ENCODE measurements at regions not wholly inside any gene's neighbourhood (a gene's known extent, or its start where the extent isn't known, plus 50 kb on each side); places are given as distances from the start of the nearest gene placed in this dataset.

DNA sequence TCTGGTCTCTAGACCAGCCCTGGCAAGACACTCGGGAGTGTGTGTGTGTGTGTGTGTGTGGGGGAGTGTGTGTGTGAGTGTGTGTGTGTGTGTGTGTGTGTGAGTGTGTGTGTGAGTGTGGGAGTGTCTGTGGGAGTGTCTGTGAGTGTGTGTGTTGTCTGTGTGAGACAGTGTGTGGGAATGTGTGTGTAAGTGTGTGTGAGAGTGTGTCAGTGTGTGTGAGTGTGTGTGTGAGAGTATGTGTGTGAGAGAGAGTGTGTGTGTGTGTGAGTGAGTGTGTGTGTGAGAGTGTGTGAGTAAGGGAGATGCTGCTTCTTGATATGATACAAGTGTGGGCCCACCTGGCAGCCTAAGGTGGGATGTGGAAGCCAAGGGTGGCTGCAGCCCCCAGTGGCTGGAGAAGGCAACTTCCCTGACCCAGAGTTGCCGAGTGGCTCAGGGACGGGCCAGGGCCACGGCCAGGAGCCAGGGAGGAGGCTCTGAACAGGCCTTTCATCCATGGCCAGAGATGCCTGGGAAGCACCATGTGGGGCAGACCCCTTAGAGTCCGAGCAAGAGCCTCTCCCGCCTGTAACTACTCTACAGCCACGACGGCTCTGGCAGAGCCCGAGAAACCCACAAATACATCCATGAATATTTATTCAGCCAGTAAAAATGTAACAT lies 159.3 kb upstream of the MYCN start:
- no peak overlapping the region for H3K4me3 ChIP-seq
- in situ Hi-C loops (cut with MboI; ENCODE audit: low sequenced_read_pairs) = no loop called here
- H3K27me3 ChIP-seq (ENCODE audit: low read depth) = no peaks in the 10 kb centered on the region; the same call in 1 of the 2 replicates
- H3K4me1 ChIP-seq = no peaks in the 10 kb centered on the region
- no peaks in the 10 kb centered on the region for H3K36me3 ChIP-seq (replicated peaks)
- H3K9me3 ChIP-seq = no peaks in the 10 kb centered on the region
- DNase-seq (ENCODE audit: low spot score in 2 of 2) = no peak

DNA sequence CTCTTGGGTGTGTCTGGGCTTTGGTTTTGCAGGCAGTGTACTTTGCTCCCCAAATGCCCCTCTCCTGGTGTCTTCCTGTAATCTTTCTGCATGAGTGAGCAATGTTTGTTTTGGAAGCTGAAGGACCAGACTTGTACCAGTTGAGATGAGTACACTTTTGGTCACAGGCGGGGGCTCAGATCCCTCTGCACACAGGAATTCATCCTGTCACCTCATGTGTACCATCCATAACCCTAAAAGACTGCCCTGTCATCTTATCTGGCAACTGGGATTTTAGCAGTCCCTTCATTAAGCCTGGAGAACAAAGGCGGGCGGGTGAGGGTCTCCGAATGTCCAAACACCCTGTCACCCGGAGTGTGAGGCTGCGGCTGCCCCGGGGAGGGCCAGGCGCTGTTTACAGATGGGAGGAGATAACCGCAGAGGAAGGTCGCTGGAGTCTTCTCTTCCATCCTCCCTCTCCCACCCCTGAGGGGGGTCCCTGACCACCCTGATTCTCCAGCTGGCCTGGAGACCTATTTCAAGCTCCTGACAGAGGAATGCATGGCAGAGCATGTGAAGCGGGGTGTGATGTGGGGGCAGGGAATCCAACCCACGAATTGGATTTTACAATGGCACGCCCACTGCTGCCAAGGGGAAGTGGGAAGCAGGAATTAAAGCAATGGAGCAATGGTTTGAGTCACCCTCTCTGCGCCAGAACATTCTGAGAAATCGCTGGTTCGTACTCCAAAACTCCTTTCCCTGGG lies 158.2 kb upstream of the MYCN start:
- in situ Hi-C loops (cut with MboI; ENCODE audit: low sequenced_read_pairs) = no loop called here
- Histone ChIP-seq H3K36me3 (replicated peaks) (no peaks in the 10 kb centered on the region), H3K4me1 (no peaks in the 10 kb centered on the region), H3K9me3 (no peaks in the 10 kb centered on the region), H3K4me3 (no peak overlapping the region), H3K27me3 (ENCODE audit: low read depth) (no peaks in the 10 kb centered on the region; the same call in 1 of the 2 replicates)
- DNase-seq (ENCODE audit: low spot score in 2 of 2) = no peak

DNA sequence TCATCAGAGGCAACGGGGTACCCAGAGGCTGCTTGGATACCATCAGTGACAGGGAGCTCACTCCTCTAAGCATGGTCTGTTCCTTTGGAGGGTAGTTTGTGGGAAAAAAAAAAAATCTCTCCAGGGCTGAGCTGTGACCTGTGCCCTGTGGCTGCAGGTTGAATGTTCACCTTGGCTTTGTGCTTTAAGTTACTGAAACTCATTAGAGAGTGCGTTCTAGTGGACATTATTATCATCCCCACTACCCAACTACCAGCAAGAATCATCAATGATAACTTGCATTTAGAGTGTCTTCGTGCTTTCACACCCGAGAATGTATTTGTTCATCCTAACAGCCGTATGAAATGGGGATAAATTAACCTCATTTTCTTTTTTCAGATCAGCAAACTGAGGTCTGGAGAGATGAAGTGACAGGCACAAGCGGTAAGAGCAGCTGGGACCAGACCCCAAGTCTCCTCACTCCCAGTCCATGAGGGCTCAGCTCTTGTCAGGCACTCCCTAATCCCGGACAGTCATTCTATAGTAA lies 157.5 kb upstream of the MYCN start:
- no peaks in the 10 kb centered on the region for H3K4me1 ChIP-seq
- H3K36me3 ChIP-seq (replicated peaks) = no peaks in the 10 kb centered on the region
- H3K27me3 ChIP-seq (ENCODE audit: low read depth) = no peaks in the 10 kb centered on the region; the same call in 1 of the 2 replicates
- H3K9me3 ChIP-seq = no peaks in the 10 kb centered on the region
- no peak for DNase-seq (ENCODE audit: low spot score in 2 of 2)
- no peak overlapping the region for H3K4me3 ChIP-seq
- in situ Hi-C loops (cut with MboI; ENCODE audit: low sequenced_read_pairs) = no loop called here

DNA sequence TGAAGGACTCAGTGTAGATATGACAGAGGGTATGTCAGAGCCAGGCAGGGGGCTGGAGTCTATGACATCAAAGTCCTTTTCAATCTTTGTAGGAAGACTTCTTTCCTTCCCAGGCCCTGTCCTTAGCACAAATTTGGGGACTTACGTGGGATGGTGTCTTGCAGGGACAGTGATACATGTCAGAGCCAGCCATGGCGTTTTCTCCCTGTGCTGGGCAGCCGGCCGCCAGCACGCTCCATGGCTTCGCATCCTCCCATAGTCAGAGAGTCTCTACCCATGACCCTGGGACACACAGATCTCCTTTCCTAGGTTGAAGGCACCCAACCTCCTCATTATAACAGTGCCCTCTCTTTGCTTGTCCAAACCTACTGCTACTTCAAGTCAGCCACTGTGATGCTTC lies 156.9 kb upstream of the MYCN start:
- no peaks in the 10 kb centered on the region for H3K9me3 ChIP-seq
- no peaks in the 10 kb centered on the region; the same call in 1 of the 2 replicates for H3K27me3 ChIP-seq (ENCODE audit: low read depth)
- in situ Hi-C loops (cut with MboI; ENCODE audit: low sequenced_read_pairs) = no loop called here
- no peak overlapping the region for H3K4me3 ChIP-seq
- no peak for DNase-seq (ENCODE audit: low spot score in 2 of 2)
- H3K36me3 ChIP-seq (replicated peaks) = no peaks in the 10 kb centered on the region
- no peaks in the 10 kb centered on the region for H3K4me1 ChIP-seq

DNA sequence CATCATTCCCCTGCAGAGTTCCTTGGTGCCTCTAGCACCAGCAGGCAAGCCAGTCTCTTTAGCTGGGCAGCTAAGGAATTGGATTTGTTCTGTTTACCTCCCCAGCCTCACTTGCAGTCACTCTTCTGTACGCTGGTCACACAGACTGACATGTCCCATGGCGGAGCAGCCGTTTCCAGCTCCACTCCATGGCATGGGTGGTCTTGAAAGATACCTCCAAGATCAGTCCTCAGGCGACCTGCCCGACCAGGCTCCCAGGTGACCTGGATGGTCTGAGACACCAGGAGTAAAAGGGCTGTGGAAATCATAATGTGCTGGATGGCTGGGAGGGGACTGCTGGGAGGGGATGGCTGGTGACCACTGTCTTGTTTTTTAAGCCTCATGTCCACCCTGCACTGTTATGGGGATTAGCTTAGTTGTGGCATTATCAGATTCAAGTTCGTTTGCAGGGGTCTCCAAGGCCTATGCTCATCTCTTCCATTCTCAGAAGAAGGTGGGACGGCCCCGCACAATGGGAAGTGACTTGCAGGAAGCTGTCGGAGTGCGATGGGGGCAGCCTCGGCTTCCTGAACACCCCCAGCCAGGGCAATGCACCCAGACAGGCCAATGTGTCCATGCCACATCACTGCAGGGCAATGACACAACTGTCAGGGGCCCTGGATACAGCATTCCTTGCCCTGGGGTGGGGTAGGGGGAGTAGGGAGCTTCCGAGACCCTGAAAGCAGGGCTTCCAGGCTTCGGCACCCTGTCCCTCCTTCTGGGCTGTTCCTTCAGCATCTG lies 156.1 kb upstream of the MYCN start:
- H3K4me1 ChIP-seq = no peaks in the 10 kb centered on the region
- no peak overlapping the region for H3K4me3 ChIP-seq
- H3K36me3 ChIP-seq (replicated peaks) = no peaks in the 10 kb centered on the region
- in situ Hi-C loops (cut with MboI; ENCODE audit: low sequenced_read_pairs) = no loop called here
- DNase-seq (ENCODE audit: low spot score in 2 of 2) = no peak
- H3K9me3 ChIP-seq = no peaks in the 10 kb centered on the region
- H3K27me3 ChIP-seq (ENCODE audit: low read depth) = no peaks in the 10 kb centered on the region; the same call in 1 of the 2 replicates

DNA sequence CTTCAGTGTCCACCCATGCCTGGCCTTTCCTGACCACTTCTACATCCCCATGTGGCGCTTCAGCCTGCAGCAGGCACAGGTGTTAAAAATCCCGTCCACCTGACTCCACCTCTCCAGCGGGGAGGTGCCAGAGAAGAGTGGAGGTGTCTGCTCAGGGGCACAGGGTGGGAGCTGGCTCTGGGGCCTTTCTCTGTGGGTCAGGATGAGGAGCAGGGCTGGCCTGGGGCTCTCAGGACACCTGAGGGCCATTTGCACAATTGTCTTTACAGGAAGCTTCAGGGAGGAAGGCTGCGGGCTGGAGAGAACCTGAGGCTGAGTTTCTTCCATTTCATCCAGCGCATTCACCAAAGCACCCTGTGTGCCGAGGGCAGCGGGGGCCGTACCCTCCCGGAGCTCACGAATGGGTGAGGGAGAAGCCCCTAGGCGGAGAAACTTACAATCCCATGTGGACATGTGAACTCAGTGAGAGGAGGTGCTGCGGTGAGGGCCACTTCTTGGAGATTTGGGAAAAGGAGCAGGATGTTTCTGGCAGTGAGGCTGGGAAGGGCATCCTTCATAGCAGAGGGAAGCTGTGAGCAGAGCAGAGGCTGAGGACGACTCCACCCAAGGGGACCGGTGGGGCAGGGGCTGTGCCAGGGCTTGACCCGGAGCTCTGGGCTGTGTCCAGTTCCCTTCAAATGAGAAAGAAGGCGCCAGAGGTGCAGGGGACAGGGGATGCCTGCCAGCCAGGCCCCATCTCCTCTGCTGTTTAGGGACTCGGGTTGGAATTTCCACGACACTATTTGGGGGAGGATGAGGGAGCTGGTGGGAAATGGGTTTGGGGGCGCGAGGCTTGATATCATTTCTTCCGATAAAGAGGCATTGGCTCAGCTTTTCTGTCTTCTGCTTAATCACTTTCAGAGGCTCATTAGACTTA lies 155.2 kb upstream of the MYCN start:
- H3K4me1 ChIP-seq = no peaks in the 10 kb centered on the region
- H3K9me3 ChIP-seq = no peaks in the 10 kb centered on the region
- no peaks in the 10 kb centered on the region; the same call in 1 of the 2 replicates for H3K27me3 ChIP-seq (ENCODE audit: low read depth)
- DNase-seq (ENCODE audit: low spot score in 2 of 2) = no peak
- in situ Hi-C loops (cut with MboI; ENCODE audit: low sequenced_read_pairs) = no loop called here
- H3K36me3 ChIP-seq (replicated peaks) = no peaks in the 10 kb centered on the region
- no peak overlapping the region for H3K4me3 ChIP-seq

DNA sequence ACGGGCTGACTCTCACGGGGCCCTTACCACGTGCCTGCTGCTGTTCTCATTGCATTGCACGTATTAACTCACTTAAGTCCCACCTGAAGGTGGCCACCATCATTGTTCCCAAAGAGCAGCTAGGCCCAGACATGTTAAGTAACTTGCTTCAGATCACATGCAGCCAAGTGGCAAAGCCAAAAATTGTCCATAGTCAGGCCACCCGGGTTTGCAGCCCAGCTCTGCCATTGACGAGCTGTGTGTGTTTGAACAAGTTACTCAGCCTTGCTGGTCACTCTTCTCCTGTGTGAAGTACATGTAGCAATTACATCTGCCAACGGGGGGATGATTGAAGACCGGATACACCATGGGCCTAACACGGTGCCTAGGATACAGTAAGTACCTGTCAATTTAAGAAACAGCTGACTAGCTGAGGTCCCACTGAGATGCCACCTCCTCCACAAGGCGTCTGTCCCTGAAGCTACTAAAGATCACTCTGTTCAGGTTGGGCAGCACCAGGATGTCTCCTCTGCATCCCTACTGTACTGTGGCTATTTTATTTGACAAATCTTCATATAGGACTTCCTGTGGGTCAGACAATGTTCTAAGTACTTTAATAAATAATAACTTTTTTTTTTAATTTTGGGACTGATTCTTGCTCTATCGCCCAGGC lies 154.2 kb upstream of the MYCN start:
- no peaks in the 10 kb centered on the region for H3K36me3 ChIP-seq (replicated peaks)
- H3K4me1 ChIP-seq = no peaks in the 10 kb centered on the region
- no peak overlapping the region for H3K4me3 ChIP-seq
- no peak for DNase-seq (ENCODE audit: low spot score in 2 of 2)
- no peaks in the 10 kb centered on the region; the same call in 1 of the 2 replicates for H3K27me3 ChIP-seq (ENCODE audit: low read depth)
- H3K9me3 ChIP-seq = no peaks in the 10 kb centered on the region
- in situ Hi-C loops (cut with MboI; ENCODE audit: low sequenced_read_pairs) = no loop called here

DNA sequence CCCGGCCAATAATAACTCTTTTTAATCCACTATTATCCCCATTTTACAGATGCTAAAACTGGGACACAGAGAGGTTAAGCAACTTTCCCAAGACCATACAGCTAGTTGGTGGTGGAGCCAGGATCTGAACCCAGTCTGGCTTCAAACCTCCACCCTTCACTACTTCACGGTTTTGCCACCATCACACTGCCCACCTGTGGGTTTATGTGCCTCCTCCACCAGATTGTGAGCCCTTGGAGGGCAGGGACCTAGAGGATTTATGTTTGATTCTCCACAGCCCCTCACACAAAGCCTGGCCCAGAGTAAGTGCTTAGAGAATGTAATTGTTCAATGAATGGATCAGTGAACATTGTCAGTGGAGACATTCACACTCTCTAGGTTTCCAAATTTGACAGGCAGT lies 153.4 kb upstream of the MYCN start:
- Histone ChIP-seq H3K27me3 (ENCODE audit: low read depth) (no peaks in the 10 kb centered on the region; the same call in 1 of the 2 replicates), H3K9me3 (no peaks in the 10 kb centered on the region), H3K4me1 (no peaks in the 10 kb centered on the region), H3K4me3 (no peak overlapping the region), H3K36me3 (replicated peaks) (no peaks in the 10 kb centered on the region)
- no peak for DNase-seq (ENCODE audit: low spot score in 2 of 2)
- in situ Hi-C loops (cut with MboI; ENCODE audit: low sequenced_read_pairs) = no loop called here

DNA sequence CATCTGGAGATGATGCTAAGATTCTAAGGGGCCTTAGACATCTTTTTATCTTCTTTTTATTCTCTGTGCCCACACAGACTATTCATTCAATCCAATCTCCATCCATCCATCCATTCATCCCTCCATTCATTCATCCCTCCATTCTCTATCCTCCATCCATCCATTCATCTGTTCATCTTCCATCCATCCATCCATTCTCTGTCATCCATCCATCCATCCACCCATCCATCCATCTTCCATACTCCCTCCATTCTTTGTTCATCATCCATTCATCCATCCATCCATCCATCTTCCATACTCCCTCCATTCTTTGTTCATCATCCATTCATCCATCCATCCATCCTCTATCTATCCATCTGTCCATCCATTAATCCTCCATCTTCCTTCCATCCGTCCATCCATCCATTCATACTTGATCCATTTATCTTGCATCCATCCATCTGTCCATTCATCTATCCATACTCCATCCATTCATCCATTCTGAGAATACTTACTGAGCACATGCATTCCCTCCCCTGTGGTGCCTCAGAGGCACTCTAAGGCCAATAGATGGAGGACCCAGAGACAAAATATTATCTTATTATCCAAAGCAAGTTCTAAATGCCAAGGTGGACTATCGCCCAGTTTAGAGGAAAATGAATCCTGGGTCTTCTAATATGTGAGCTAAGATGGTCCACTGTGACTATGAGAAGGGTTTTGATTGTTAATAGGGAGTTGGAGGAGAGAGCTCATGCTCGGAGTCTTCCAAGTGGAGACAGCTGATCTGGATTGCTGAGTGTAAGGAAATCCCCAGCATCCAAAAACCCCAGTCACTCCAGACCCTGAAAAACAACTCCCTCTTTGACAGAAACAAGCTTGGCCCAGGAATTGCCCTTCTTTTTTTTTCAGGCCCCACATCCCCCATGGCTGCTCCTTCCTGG lies 152.6 kb upstream of the MYCN start:
- no peaks in the 10 kb centered on the region; the same call in 1 of the 2 replicates for H3K27me3 ChIP-seq (ENCODE audit: low read depth)
- no peaks in the 10 kb centered on the region for H3K9me3 ChIP-seq
- no peaks in the 10 kb centered on the region for H3K4me1 ChIP-seq
- no peak for DNase-seq (ENCODE audit: low spot score in 2 of 2)
- no peaks in the 10 kb centered on the region for H3K36me3 ChIP-seq (replicated peaks)
- in situ Hi-C loops (cut with MboI; ENCODE audit: low sequenced_read_pairs) = no loop called here
- H3K4me3 ChIP-seq = no peak overlapping the region

DNA sequence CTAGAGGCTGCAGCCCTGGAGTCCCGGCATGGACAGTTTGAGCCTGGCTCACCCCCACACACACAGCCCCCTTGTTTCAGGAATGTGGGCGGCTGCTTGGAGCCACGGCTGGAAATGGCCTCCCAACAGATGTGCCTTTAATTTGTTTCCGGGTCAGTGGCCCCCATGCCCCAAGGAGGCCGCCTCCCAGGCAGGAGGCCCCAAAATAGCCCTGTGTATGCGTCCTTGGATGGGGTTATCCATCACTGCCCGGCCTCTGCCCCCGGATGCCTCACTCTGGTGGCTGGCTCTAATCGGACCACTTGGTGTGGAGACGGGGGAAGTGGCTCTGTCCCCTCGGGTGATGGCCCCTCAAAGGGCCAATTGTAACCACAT lies 151.9 kb upstream of the MYCN start:
- Histone ChIP-seq H3K36me3 (replicated peaks) (no peaks in the 10 kb centered on the region), H3K9me3 (no peaks in the 10 kb centered on the region), H3K4me1 (no peaks in the 10 kb centered on the region), H3K4me3 (no peak overlapping the region), H3K27me3 (ENCODE audit: low read depth) (no peaks in the 10 kb centered on the region; the same call in 1 of the 2 replicates)
- in situ Hi-C loops (cut with MboI; ENCODE audit: low sequenced_read_pairs) = no loop called here
- DNase-seq (ENCODE audit: low spot score in 2 of 2) = no peak

DNA sequence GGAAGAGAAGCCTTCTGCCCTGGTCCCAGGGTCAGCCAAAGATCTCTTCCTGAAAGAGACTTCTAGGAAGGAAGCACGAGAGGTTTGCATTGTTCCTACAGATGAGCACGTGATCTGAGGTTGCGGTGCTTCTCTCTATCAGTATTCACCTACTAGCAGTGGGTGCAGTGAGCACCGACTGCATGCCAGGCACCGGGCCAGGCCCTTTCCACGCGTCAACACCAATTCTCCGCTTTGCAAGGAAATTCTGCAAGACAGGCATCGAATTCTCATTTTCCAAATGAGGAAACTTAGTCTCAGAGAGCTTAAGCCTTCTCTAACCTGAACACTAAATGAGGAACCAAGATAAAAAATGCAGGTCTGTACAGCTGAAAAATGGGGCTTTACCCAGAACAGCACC lies 151.5 kb upstream of the MYCN start:
- Histone ChIP-seq H3K4me1 (no peaks in the 10 kb centered on the region), H3K36me3 (replicated peaks) (no peaks in the 10 kb centered on the region), H3K9me3 (no peaks in the 10 kb centered on the region), H3K27me3 (ENCODE audit: low read depth) (no peaks in the 10 kb centered on the region; the same call in 1 of the 2 replicates), H3K4me3 (no peak overlapping the region)
- no peak for DNase-seq (ENCODE audit: low spot score in 2 of 2)
- in situ Hi-C loops (cut with MboI; ENCODE audit: low sequenced_read_pairs) = no loop called here
